NCI-H146 treated with DMSO at 0.1 percent for 48 hours (cell line): ENCODE measurements at regions not wholly inside any gene's neighbourhood (a gene's known extent, or its start where the extent isn't known, plus 50 kb on each side); places are given as distances from the start of the nearest gene placed in this dataset.
"Not testable (repeated sequence)": the region's sequence is repeated elsewhere in the genome, so short reads cannot be mapped to it uniquely, and the experiment has no call there.

ENCODE experiments used
- DNase-seq: peaks from one replicate; lab custom pipeline; 2025; ENCODE audit not compliant: unreplicated experiment; lab: John Stamatoyannopoulos, UW

DNA sequence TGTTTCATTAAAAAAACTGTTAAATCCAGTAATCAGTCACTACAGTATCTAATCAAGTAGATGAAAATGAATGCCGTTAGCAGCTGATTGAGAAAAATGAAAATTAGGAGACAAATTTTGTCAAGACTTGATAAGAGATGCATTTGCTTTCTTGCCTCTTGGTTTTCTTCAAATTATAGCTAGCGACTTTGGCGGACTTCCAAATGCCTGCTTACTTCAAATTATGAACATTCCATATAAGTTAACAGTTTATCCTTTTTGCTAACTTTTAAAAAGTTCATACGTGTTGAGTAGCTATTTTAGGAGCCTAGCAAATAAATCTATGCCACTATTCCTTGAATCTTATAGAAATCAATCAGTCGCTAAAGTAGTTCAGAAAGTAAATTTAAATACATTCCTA, 58.8 kb downstream of the PPP4R3C start:
- DNase-seq, result no peak

GRCh38 chrX:27399146-27399456, 64.0 kb downstream of the PPP4R3C start:
- no peak for DNase-seq

- DNase-seq, result no peak
Measured at GRCh38 chrX:27391623-27392022, 71.5 kb downstream of the PPP4R3C start.

DNA sequence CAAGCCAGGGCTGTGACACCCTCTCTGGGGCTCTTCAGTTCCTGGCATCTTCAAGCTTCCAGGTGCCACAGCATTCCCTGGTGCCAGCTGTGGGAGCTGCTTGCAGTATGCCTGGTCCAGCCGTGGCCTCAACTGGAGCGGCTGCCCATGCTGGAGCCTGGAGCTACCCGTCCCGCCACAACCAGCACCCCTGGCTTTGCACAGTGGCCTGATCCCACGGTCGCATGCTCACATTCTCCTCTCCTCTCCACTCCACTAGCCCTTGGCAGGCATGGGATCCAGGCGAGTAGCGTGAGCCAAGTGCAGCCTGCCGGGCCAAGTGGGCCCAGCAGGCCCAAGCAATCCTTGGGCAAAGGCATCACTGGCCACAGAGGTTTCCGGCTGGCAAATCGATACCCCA, 81.7 kb downstream of the PPP4R3C start:
- DNase-seq, result no peak

DNA sequence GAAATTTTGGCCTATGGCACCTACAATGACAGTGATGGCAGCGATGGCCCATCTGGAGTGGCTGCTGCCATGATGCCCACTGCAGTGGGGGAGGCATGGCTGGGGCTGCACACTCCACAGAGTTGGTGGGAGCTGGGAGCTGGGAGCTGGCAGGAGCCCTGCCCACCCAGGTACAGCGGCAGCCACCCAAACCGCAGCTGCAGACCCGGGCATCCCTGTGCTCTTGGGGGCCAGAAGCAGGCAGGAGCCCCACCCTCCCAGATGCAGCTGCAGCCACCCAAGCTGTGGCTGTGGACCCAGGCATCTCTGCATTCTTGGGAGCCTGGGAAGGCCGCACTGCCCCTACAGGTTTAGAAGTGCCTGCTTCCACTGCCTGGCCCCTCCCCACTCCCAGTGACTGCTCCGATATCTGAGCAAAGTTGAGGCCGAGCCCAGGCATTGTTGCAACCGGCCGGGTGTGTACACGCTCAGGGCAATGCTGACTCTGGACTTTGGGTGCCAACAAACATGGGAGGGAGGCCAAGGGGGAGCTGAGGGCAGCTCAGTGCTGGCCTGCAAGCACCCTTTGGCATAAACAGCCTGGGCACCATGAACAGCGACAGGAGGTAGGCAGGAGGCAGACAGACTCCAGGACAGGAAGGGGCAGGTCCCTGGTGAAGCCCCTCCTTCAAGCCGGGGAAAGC, 82.8 kb downstream of the PPP4R3C start:
- no peak for DNase-seq

GRCh38 chrX:27354021-27354420, 109.1 kb downstream of the PPP4R3C start:
- DNase-seq, result no peak

DNA sequence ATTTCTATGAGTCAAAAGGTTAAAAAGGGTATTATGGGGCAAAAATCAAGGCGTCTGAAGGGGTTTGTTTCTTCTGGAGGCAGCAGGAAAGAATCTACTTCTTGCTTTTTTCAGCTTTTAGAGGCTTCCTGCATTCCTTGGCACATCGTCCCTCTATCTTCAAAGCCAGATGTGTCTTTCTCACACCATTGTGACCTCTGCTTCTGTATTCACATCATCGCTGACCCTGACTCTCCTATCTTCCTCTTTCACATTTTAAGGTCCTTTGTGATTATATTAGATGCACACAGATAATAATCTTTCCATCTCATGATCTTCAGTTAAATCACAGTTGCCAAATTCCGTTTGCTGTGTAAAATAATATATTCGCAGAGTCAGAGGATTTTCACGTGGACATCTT, 112.7 kb downstream of the PPP4R3C start:
- no peak for DNase-seq

DNA sequence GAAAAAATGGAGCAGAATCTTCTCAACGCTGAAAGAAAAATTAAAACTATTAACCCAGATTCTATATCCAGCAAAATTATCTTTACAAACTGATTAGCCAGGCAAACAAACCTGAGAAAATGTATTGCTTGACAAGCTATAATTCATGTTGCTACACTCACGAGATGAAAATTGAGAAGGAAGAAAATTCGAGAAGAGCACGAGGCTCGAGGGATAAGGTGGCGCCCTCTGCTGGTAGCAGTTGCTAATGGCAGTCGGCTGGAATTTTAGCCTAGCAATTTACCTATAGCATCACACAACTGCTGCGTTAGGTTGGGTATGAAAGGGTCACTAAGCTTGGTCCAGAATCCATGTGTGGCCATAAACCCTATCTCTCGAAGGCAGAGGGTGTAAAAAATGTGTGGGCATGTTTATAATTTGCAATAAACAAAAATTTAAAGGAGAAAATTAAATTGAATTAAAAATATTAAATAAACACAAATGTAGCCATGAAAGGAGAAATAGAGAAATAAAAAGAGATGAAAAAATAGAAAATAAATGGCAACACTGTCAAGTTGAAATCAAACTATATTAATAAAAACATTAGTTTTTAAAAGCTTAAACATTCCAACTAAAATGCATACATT, 126.6 kb downstream of the PPP4R3C start:
- no peak for DNase-seq

DNA sequence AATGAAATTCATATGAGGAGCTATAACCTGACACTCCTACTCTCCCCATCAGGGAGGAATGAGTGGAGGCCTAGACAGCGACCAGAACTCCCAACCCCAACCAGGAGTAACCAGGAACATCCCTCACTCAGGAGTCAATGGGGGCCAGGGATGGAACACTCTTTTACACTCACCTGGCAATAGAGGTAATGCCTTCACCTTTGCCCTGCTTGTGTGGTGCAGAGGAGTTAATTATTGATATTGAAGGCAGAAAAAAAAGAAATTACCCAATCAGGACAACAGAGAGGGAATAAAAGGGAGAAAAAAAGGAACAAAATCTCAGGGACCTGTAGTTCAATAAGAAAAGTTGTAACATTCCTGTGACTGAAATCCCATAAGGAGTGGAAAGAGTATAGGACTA, 141.5 kb downstream of the PPP4R3C start:
- no peak for DNase-seq

DNA sequence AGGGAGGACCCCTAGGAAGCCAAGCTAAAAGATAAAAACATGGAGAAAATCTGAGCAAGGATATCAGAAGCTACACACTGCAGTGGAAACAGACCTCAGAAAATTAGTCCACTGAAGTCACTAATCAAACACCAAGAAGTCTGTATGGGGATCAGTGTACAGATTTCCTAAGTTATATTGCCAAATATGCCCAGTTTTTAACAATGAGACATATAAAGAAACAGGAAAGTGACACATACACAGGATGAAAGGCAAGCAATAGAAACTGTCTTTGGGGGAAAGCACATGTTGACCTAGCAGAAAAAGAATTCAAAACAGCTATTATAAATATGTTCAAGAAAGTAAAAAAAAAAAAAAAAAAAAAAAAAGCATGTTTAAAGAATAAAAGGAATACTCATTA, 153.7 kb downstream of the PPP4R3C start:
- no peak for DNase-seq

DNA sequence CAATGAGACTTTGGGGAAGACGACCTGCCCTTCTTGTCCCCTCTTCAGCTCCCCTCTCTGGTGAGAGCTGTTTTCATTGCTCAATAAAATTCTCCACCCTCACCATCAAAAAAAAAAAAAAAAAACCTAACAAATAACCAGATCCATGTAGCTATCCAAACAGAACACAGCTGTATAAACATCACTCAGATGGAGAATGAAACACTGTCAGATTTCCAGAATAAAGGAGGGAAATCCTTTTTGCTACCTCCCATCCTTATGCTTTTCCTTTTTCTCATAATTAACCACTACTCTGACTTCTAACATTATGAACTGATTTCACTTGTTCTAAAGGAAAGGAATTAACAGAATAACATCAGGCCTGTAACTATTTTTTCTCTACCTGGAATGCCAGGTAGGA, 155.6 kb downstream of the PPP4R3C start:
- DNase-seq, result no peak

- DNase-seq, result not testable (repeated sequence)
Measured at GRCh38 chrX:27292552-27292951, 170.6 kb downstream of the PPP4R3C start.

- DNase-seq, result no peak
Measured at GRCh38 chrX:27276751-27277150, 186.4 kb downstream of the PPP4R3C start.

GRCh38 chrX:27254656-27255055, 208.5 kb downstream of the PPP4R3C start:
- no peak for DNase-seq

DNA sequence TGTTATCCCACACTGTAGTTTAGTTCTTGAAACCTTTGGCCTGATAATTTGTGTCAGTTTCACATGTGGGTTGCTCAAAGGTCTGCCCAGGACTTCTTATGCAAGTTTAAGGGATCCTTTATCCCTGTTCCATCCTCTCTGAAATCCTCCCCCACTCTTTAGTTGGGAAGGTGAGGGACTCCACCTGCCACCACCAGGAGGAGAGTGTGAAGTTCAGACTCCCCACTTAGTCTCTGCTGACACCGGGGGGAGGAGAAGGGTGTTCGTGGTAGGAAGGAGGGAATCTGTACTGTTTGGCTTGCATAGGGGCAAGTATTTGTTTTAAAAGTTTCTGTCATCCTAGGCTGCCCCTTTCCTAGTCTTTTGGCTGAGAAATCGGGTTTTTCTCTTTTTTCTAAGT, 211.8 kb downstream of the PPP4R3C start:
- no peak for DNase-seq

GRCh38 chrX:27242581-27242980, 220.6 kb downstream of the PPP4R3C start:
- DNase-seq, result no peak

GRCh38 chrX:27241981-27242380, 221.2 kb downstream of the PPP4R3C start:
- no peak for DNase-seq

GRCh38 chrX:27240042-27240441, 223.1 kb downstream of the PPP4R3C start:
- not testable (repeated sequence) for DNase-seq

GRCh38 chrX:27236681-27237080, 226.5 kb downstream of the PPP4R3C start:
- no peak for DNase-seq

DNA sequence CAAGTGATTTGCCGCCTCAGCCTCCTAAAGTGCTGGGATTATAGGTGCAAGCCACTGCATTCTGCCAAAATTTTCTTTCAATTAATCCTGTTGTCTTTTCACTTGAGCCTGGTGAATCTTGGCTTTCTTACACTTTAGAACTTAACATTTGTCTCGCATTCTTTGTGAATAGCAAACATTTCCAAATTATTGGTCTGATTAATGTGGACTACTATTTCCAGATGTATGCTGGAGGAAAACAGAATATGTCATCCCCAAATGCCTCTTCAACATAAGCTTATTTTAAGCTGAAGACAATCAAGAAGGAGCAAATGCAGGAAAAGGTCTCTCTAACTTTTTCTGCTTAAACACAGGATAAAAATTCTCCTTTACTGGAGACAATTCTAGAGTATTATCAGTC, 233.4 kb downstream of the PPP4R3C start:
- no peak for DNase-seq

GRCh38 chrX:27222661-27223060, 240.5 kb downstream of the PPP4R3C start:
- DNase-seq, result no peak

DNA sequence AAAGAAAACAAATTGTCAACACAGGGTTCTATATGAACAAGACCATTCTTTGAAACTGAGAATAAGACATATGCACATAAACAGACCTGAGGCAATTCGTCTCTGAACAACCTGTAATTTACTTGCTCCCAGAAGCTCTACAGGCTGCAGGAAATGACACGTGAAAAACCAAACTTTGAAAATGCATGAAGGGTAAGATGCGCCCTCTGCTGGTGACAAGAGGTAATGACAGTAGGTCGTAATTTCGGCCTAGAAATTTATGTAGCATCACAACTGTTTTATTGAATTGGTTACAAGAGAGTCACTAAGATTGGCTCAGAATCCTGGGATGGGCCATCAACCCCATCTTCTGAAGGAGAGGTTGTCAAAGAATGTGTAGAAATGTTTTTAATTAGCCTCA, 276.5 kb downstream of the PPP4R3C start:
- peak; percentile 0 for DNase-seq

- DNase-seq, result no peak
Measured at GRCh38 chrX:27163236-27163635, 299.9 kb downstream of the PPP4R3C start.
